ENCODE measurements at regions not wholly inside any gene's neighbourhood (a gene's known extent, or its start where the extent isn't known, plus 50 kb on each side); places are given as distances from the start of the nearest gene placed in this dataset.

DNA sequence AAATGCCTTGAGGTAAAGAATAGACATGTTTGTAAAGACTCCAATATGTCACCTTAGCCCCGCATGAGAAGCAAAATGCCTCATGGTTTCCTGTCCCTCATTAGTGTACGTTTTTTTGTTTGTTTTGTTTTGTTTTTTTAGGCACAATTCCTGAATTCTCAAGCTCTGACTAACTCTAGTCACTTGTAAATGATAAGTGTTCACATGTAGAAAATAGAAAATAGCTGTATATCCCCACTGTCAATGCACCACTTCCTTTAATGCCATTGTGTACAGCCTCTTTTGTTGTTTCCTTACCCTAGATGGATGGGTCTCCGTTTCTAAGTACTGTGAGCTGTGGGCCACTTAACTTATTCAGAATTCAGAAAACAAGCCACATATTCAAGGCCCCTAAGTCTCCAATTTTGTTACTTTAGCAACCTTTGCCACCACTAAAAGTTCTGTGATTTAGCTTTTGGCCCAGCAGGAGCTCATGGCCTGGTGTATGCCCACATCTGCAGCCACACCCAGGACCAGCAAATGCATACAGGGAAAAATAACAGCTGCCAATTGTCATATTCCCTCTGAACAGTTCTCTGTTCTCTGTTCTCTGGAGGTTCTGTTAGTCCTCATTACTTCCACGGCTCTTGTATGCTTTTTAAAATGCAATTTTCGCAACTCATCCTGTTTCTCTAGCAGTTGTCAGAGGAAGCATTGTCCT lies 655.5 kb downstream of the GBE1 start:
- in situ Hi-C loops (cut with MboI; ENCODE audit: low pct_unique_long_range_greater_than_20kb, low sequenced_read_pairs, unreplicated experiment), result no loop called here
- TF ChIP-seq, protein P1, sequence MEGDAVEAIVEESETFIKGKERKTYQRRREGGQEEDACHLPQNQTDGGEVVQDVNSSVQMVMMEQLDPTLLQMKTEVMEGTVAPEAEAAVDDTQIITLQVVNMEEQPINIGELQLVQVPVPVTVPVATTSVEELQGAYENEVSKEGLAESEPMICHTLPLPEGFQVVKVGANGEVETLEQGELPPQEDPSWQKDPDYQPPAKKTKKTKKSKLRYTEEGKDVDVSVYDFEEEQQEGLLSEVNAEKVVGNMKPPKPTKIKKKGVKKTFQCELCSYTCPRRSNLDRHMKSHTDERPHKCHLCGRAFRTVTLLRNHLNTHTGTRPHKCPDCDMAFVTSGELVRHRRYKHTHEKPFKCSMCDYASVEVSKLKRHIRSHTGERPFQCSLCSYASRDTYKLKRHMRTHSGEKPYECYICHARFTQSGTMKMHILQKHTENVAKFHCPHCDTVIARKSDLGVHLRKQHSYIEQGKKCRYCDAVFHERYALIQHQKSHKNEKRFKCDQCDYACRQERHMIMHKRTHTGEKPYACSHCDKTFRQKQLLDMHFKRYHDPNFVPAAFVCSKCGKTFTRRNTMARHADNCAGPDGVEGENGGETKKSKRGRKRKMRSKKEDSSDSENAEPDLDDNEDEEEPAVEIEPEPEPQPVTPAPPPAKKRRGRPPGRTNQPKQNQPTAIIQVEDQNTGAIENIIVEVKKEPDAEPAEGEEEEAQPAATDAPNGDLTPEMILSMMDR (IDR thresholded peaks at IDR 0.05; ENCODE audit: extremely low read depth, insufficient read depth, missing control alignments), result no peak
- no peak for DNase-seq (ENCODE audit: low spot score)

DNA sequence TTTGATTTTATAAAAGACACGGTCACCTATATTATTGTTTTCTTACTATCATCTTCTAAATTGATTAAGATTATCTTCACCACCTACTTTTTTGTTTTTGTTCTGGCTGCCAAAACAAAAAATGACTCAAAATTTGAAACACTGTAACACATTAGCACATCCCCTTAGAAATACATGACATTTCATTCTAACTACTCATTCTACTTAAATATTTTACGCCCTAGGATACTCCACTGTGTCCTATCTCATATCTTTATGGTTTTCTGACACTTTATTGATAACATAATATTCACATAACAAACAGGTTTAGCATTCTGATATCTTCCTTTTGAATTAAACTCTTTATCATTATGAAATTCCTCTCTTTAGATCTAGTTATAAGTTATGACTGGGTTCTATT lies 656.2 kb downstream of the GBE1 start:
- TF ChIP-seq, protein P1 (IDR thresholded peaks at IDR 0.05; ENCODE audit: extremely low read depth, insufficient read depth, missing control alignments), result no peak
- DNase-seq (ENCODE audit: low spot score), result no peak
- in situ Hi-C loops (cut with MboI; ENCODE audit: low pct_unique_long_range_greater_than_20kb, low sequenced_read_pairs, unreplicated experiment), result no loop called here

DNA sequence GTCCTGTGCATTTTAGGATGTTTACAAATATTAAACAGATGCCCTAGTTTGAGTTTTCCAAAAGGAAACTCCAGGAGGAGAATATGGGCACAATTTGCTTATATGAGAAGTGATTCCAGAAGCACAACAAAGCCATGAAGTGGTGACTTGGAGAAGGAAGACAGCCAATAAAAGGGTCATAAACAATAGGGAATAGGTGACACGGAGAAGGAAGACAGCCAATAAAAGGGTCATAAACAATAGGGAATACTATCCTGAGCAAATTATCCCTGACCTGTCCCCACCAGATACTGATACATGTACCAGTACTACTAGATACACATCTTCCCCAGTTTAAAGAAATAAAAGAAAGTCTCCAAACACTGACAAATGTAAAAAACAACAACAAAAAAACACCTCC lies 663.6 kb downstream of the GBE1 start:
- in situ Hi-C loops (cut with MboI; ENCODE audit: low pct_unique_long_range_greater_than_20kb, low sequenced_read_pairs, unreplicated experiment), result no loop called here
- TF ChIP-seq, protein P1 (IDR thresholded peaks at IDR 0.05; ENCODE audit: extremely low read depth, insufficient read depth, missing control alignments), result no peak
- DNase-seq (ENCODE audit: low spot score), result no peak

DNA sequence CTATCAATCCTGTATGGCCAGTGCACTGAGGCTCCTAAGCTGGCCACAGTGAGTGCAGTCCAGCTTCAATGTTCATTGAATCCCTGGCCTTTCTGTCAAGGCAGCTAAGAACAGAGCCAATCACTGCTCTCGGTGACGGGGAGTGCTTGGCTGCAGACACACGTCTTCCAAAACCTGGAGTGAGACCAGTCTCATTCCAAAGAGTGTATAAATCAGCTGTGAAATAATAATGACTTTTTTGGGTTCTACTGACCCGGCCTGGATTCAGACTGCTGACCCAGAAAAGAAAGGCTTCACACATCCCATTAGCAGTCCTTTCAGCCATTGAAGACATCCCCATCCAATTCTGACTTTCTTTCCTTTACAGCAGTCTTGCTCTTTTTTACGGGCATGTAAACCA lies 665.5 kb downstream of the GBE1 start:
- no peak for DNase-seq (ENCODE audit: low spot score)
- in situ Hi-C loops (cut with MboI; ENCODE audit: low pct_unique_long_range_greater_than_20kb, low sequenced_read_pairs, unreplicated experiment), result no loop called here

DNA sequence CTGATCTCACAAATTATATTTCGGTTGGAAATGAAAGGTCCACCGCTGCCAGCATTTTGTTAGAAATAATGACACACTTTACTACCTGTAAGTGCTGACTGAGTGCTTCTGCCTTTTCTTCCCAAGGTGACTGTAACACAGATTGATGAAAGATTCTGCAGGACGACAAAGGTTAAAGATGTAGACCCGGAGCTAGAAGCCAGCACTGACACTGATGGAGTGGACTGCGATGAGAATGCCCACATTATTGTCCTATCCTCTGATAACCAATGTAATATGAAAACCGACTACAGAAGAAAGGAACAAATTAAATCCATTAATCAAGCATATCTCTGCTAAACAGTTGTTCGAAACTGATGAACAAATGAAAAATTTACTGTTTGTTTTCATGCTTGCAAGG lies 666.5 kb downstream of the GBE1 start:
- no peak for DNase-seq (ENCODE audit: low spot score)
- TF ChIP-seq, protein P1 (IDR thresholded peaks at IDR 0.05; ENCODE audit: extremely low read depth, insufficient read depth, missing control alignments), result no peak
- in situ Hi-C loops (cut with MboI; ENCODE audit: low pct_unique_long_range_greater_than_20kb, low sequenced_read_pairs, unreplicated experiment), result no loop called here

More for the DNA sequence above, 665.5 kb downstream of the GBE1 start:
- TF ChIP-seq, protein P1 (IDR thresholded peaks at IDR 0.05; ENCODE audit: extremely low read depth, insufficient read depth, missing control alignments), result no peak

DNA sequence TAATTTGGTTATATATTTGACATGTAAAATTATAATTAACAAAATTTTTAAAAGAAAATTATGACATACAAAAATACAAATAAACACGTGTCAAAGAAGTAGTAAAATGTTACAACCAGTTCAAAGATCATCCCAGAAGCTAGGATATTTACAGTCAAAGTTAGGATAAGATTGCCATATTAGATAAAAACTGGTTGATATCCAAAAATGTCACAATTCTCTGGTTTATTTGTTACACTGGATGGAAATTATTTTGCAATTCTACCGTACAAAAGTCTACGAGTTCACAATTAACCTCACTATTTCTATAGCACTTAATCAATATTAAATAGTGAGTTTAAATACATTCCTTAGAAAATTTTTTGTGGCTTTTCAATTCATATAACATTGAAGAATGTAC lies 673.8 kb downstream of the GBE1 start:
- DNase-seq (ENCODE audit: low spot score), result no peak
- TF ChIP-seq, protein P1 (IDR thresholded peaks at IDR 0.05; ENCODE audit: extremely low read depth, insufficient read depth, missing control alignments), result no peak
- in situ Hi-C loops (cut with MboI; ENCODE audit: low pct_unique_long_range_greater_than_20kb, low sequenced_read_pairs, unreplicated experiment), result no loop called here
